Smooth muscle cell (in vitro differentiated cells): ENCODE measurements at regions not wholly inside any gene's neighbourhood (a gene's known extent, or its start where the extent isn't known, plus 50 kb on each side); places are given as distances from the start of the nearest gene placed in this dataset.
"Not testable (repeated sequence)": the region's sequence is repeated elsewhere in the genome, so short reads cannot be mapped to it uniquely, and the experiment has no call there.

ENCODE experiments used
- DNase-seq: peaks from one replicate; lab custom pipeline; 2025; ENCODE audit not compliant: unreplicated experiment; lab: John Stamatoyannopoulos, UW
- H2AFZ ChIP-seq: fragments of 200-600 bp; sonication (generic); 2 replicates; pipeline ENCODE4 v1.6.0; 2016; ENCODE audit warnings: antibody characterized with exemption, low read depth, mild to moderate bottlenecking
- H3F3A ChIP-seq: fragments of 200-600 bp; sonication (generic); 2 replicates; pipeline ENCODE4 v1.6.0; 2017; ENCODE audit warnings: antibody characterized with exemption, low read depth
- H3K27ac ChIP-seq: fragments of 200-600 bp; sonication (generic); 2 replicates; pipeline ENCODE4 v1.5.1; 2016; ENCODE audit warnings: low read depth, mild to moderate bottlenecking
- H3K27me3 ChIP-seq: fragments of 200-600 bp; sonication (generic); 2 replicates; pipeline ENCODE4 v1.6.1; 2016; ENCODE audit warnings: low read depth, mild to moderate bottlenecking
- H3K36me3 ChIP-seq: fragments of 200-600 bp; sonication (generic); 2 replicates; pipeline ENCODE4 v1.5.1; 2016; ENCODE audit warnings: low read depth
- H3K4me1 ChIP-seq: fragments of 200-600 bp; sonication (generic); 2 replicates; pipeline ENCODE4 v1.5.1; 2016; ENCODE audit warnings: low read depth
- H3K4me2 ChIP-seq: fragments of 200-600 bp; sonication (generic); 2 replicates; pipeline ENCODE4 v1.6.0; 2016; ENCODE audit warnings: mild to moderate bottlenecking
- H3K4me3 ChIP-seq: fragments of 200-600 bp; sonication (generic); 2 replicates; pipeline ENCODE4 v1.5.1; 2016; ENCODE audit warnings: mild to moderate bottlenecking
- H3K79me2 ChIP-seq: fragments of 200-600 bp; sonication (generic); 2 replicates; pipeline ENCODE4 v1.6.0; 2016; ENCODE audit warnings: low read depth, mild to moderate bottlenecking
- H3K9ac ChIP-seq: fragments of 200-600 bp; sonication (generic); 2 replicates; pipeline ENCODE4 v1.6.0; 2016; ENCODE audit warnings: low read depth
- H3K9me3 ChIP-seq: fragments of 200-600 bp; sonication (generic); replicated peaks from 2 replicates; pipeline ENCODE4 v1.5.1; 2016; ENCODE audit warnings: low read depth
- H4K20me1 ChIP-seq: fragments of 200-600 bp; sonication (generic); 2 replicates; pipeline ENCODE4 v1.6.0; 2016; ENCODE audit warnings: low read depth
- CTCF ChIP-seq: fragments of 200-600 bp; sonication (generic); IDR thresholded peaks from 2 replicates; pipeline ENCODE4 v1.5.1; 2017; ENCODE audit warnings: borderline replicate concordance, mild to moderate bottlenecking, antibody characterized with exemption; ENCODE audit not compliant: insufficient read depth, poor library complexity, severe bottlenecking
- WGBS: methylation state at CpG from one replicate; pipeline ENCODE4 v1.1.7; 2016; ENCODE audit warnings: low lambda C conversion rate; 5-methylcytosine and 5-hydroxymethylcytosine counted together

GRCh38 chr12:124159655-124160054, 135.2 kb upstream of the RFLNA start:
- H3K4me3 ChIP-seq: no peak overlapping the region
- WGBS: 52% methylated on average over 9 of the region's 9 CpGs
- no peak for DNase-seq
- no peaks in the 10 kb centered on the region for H3K27me3 ChIP-seq
- no peaks in the 10 kb centered on the region for H3K9me3 ChIP-seq
- no peak for TF ChIP-seq CTCF
- H3K36me3 ChIP-seq: no peaks in the 10 kb centered on the region
- H3K27ac ChIP-seq: peak overlapping the region; percentile 5
- peak overlapping the region; percentile 15 for H2AFZ ChIP-seq
- peak overlapping the region; percentile 5 for H3K4me2 ChIP-seq
- H3K79me2 ChIP-seq: no peaks in the 10 kb centered on the region
- no peaks in the 10 kb centered on the region for H4K20me1 ChIP-seq
- H3K9ac ChIP-seq: no peak overlapping the region
- H3F3A ChIP-seq: no peaks in the 10 kb centered on the region
- H3K4me1 ChIP-seq: peaks cover 11% of the 10 kb centered on the region

GRCh38 chr12:124160097-124160756, 134.7 kb upstream of the RFLNA start:
- peak overlapping the region; percentile 5 for H3K27ac ChIP-seq
- H3K4me1 ChIP-seq: peaks cover 11% of the 10 kb centered on the region
- H4K20me1 ChIP-seq: no peaks in the 10 kb centered on the region
- no peaks in the 10 kb centered on the region for H3F3A ChIP-seq
- 55% methylated on average over 11 of the region's 11 CpGs for WGBS
- H3K4me2 ChIP-seq: peak overlapping the region; percentile 5
- no peak overlapping the region for H3K9ac ChIP-seq
- H3K36me3 ChIP-seq: no peaks in the 10 kb centered on the region
- H3K4me3 ChIP-seq: no peak overlapping the region
- peak overlapping the region; percentile 15 for H2AFZ ChIP-seq
- H3K9me3 ChIP-seq: no peaks in the 10 kb centered on the region
- H3K79me2 ChIP-seq: no peaks in the 10 kb centered on the region
- DNase-seq: no peak
- no peaks in the 10 kb centered on the region for H3K27me3 ChIP-seq
- TF ChIP-seq CTCF: no peak

- not testable (repeated sequence) for H3K4me3 ChIP-seq, H3K9ac ChIP-seq
- WGBS: 86% methylated on average over 9 of the region's 9 CpGs
Observed at GRCh38 chr12:124161402-124161801, 133.5 kb upstream of the RFLNA start.

GRCh38 chr12:124162151-124163110, 132.5 kb upstream of the RFLNA start:
- peaks cover 11% of the 10 kb centered on the region for H3K4me1 ChIP-seq
- H3K27me3 ChIP-seq: no peaks in the 10 kb centered on the region
- H3K27ac ChIP-seq: no peak overlapping the region
- no peak overlapping the region for H3K9ac ChIP-seq
- H3F3A ChIP-seq: no peaks in the 10 kb centered on the region
- no peak overlapping the region for H3K4me3 ChIP-seq
- no peak overlapping the region for H2AFZ ChIP-seq
- H4K20me1 ChIP-seq: no peaks in the 10 kb centered on the region
- H3K36me3 ChIP-seq: no peaks in the 10 kb centered on the region
- no peak overlapping the region for H3K4me2 ChIP-seq
- no peak for TF ChIP-seq CTCF
- H3K9me3 ChIP-seq: no peaks in the 10 kb centered on the region
- WGBS: 90% methylated on average over 6 of the region's 6 CpGs
- DNase-seq: no peak
- no peaks in the 10 kb centered on the region for H3K79me2 ChIP-seq

More at GRCh38 chr12:124161402-124161801, 133.5 kb upstream of the RFLNA start:
- not testable (repeated sequence) for H3K27ac ChIP-seq, H4K20me1 ChIP-seq, H3K79me2 ChIP-seq, H3K9me3 ChIP-seq, H3K27me3 ChIP-seq, H3F3A ChIP-seq, DNase-seq, H3K4me2 ChIP-seq, H2AFZ ChIP-seq, H3K36me3 ChIP-seq
- H3K4me1 ChIP-seq: peaks cover 11% of the 10 kb centered on the region
